GM19397 (cell line): ENCODE measurements at regions not wholly inside any gene's neighbourhood (a gene's known extent, or its start where the extent isn't known, plus 50 kb on each side); places are given as distances from the start of the nearest gene placed in this dataset.

Experiments used
- ATAC-seq: cut with Tn5 transposase; IDR thresholded peaks from one replicate; pipeline ENCODE4 v1.9.1; 2021; ENCODE audit warnings: mild to moderate bottlenecking, moderate library complexity; ENCODE audit not compliant: unreplicated experiment

DNA sequence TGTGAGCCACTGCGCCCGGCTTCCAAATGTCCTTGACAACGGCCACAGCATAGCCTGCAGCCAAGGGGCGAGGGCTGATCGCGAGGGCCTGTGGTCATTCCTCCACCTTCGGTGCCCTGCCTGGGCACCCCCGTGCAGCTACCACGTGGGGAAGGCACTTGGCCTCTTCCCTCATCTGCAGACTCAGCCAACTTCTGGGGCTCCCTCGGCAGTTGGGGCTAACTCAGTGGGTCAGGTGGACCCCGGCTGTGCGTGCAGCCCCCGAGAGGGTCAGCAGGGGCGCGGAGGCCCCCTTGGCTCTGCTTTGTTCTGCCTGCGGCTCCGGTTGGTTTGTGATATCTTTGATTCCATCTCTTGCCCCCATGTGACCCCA is 52.9 kb upstream of the BHLHE23 start:
- no peak for ATAC-seq

DNA sequence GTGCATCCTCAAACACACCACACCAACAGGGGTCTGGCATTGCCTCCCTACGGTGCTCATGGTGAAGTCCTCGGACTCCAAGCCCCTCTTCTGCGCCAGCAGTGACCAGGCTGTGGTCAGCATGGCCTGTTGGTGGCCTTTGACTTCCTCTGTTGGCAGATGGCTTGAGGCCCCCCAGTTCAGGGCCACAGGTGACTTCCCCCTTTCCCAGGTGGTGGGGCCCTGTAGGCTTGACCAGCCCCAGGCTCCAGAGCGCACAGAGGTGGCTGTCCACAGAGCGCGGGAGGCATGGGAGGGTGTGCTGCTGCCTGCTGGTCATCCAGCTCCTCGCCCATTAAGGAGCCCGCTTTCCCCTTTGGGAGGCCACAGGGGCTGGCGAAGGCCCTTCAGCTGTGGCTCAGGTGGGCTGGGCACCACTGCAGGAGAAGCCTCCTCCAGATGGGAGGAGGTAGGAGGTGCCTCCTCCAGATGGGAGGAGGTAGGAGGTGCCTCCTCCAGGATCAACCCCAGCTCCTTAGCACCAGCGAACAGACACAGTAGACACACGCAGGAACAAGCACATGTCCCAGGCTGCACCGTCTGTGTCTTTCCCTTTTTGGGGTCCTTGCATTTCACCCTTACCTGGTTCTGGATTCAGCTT is 52.1 kb upstream of the BHLHE23 start:
- ATAC-seq, result no peak

DNA sequence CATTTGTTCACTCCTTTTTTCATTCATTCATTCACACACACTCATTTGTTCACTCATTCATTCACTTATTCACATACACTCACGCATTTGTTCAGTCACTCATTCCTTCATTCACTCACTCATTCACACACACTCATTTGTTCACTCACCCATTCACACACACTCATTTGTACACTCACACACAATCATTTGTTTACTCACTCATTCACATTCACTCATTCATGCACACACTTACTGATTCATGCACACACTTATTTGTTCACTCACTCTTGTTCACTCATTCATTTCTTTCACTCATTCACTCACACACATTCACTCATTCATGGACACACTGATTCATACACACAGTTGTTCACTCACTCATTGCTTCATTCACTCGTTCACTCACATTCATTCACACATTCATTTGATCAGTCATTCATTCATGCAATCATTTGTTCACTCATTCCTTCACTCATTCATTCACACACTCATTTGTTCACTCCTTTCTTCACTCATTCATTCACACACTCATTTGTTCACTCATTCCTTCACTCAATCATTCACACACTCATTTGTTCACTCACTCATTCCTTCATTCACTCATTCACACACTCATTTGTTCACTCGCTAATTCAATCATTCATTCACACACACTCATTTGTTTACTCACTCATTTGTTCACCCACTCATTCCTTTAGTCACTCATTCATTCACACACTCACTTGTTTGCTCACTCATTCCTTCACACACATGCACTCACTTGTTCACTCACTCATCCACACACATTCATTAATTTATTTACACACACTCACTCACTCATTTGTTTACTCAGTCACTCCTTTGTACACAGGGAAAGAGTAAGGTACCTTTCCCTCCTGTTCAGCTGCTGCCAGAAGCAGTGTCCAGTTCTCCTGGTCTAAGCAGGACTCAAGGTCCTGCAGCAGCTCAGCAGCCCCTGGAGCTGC is 50.7 kb upstream of the BHLHE23 start:
- no peak for ATAC-seq

DNA sequence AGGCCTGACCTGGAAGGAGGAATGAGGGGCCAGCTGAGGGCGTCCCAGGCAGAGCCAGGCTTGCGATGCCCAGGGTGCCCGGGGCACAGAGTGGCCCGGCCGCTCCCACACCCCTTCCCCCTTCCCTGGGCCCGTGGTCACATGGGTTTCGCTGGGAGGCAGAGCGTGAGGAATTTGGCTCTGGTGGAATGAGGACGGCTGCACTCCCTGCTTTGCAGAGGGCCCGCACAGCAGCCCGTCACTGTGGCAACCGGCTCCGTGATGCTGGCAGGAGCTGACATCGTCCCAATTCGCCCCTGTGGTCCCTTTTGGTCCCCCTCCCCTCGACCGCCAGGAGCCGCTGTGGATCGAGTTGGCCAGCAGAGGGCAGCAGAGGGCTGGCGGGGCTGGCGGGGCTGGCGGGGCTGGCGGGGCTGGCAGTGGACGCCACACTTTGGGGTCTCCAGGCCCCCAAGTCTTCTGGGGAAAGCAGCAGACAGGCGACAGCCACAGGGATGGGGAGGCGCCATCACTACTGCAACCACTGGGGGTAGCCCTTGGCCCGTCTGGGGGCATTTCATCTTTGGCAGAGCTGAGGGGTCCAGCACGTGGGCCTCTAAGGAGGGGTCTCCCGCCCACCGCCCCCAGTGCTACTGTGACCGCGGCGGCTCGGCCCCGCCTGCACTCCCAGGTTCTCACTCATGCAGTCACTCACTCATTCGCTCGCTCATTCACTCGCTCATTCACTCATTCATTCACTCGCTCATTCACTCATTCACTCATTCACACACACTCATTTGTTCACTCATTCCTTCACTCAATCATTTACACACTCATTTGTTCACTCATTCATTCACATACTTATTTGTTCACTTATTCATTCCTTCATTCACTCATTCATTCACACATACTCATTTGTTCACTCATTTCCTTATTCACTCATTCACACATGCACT is 49.7 kb upstream of the BHLHE23 start:
- ATAC-seq, result no peak
